ENCODE measurements at regions not wholly inside any gene's neighbourhood (a gene's known extent, or its start where the extent isn't known, plus 50 kb on each side); places are given as distances from the start of the nearest gene placed in this dataset.

DNA sequence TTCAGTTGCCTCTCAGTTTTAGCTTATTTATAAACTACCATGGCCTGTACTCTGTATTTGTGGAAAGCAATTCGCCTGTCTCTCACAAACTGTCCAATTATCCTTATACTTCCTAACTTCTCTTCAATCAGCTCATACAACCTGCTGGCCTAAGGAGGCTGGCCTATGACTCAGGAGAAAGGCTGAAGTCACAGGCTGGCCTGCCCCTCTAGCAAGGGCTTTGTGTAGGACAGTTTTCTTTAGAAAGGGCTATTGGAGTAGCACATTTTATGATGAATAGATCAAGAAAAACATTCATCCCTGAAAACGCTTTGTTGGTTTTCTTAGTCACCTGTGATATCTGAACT lies 988.7 kb upstream of the ARRDC3 start:
- TF ChIP-seq EZH2 (IDR thresholded peaks at IDR 0.05; ENCODE audit: borderline replicate concordance, insufficient read depth, low read depth, low read length, poor library complexity, severe bottlenecking), result no peak
- TF ChIP-seq, protein P1, sequence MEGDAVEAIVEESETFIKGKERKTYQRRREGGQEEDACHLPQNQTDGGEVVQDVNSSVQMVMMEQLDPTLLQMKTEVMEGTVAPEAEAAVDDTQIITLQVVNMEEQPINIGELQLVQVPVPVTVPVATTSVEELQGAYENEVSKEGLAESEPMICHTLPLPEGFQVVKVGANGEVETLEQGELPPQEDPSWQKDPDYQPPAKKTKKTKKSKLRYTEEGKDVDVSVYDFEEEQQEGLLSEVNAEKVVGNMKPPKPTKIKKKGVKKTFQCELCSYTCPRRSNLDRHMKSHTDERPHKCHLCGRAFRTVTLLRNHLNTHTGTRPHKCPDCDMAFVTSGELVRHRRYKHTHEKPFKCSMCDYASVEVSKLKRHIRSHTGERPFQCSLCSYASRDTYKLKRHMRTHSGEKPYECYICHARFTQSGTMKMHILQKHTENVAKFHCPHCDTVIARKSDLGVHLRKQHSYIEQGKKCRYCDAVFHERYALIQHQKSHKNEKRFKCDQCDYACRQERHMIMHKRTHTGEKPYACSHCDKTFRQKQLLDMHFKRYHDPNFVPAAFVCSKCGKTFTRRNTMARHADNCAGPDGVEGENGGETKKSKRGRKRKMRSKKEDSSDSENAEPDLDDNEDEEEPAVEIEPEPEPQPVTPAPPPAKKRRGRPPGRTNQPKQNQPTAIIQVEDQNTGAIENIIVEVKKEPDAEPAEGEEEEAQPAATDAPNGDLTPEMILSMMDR (IDR thresholded peaks at IDR 0.05), result no peak

Measured in B cell (primary cell).